ENCODE measurements at regions not wholly inside any gene's neighbourhood (a gene's known extent, or its start where the extent isn't known, plus 50 kb on each side); places are given as distances from the start of the nearest gene placed in this dataset.

- no peak for DNase-seq
Observed at GRCh38 chr5:133905424-133905823, 63.0 kb downstream of the C5orf15 start.

DNA sequence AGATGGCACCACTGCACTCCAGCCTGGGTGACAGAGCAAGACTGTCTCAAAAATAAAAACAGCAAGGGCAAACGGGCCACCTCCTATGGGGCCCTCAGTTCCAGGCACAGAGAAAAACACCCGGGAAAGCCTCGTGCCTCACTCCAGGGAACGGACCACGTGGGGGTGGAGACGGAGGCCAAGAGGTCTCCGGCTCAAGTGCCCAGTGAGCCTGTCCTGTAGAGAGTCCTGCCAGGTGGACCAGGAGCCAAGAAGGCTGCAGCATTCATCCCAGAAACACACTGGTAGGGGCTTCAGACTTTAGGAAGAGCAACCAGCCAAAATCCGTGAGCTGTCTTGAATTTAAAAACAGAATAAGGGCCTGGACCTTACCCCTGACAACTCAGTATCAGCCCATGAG lies 63.8 kb downstream of the C5orf15 start:
- DNase-seq: no peak

DNA sequence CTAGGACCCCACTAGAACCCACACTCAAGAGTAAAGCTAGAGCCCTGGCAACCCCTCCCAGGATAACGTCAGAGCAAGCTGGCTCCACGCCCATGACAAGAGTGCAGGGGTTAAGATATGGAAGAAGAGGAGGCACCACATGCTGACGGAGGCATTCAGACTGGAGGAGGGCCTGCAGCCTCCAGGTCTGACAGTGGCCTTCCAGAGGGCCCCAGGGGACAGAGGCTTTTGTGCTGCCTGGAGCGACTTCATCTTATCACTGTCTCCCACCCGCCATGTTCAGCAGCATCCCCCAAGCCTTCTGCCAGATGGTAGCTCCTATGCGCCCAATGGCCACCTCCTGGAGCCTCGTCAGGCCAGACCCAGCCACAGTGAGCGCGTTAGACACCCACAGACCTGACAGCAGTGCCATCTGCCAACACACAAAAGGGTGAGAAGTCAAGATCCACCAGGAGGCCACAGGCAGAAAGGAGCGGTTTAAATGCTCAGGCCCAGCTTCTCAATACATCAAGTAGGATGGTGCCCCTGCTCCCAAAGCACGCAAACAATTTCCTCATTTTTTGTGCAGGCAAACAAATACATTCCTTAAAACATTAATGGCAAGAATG lies 65.8 kb downstream of the C5orf15 start:
- DNase-seq: no peak

DNA sequence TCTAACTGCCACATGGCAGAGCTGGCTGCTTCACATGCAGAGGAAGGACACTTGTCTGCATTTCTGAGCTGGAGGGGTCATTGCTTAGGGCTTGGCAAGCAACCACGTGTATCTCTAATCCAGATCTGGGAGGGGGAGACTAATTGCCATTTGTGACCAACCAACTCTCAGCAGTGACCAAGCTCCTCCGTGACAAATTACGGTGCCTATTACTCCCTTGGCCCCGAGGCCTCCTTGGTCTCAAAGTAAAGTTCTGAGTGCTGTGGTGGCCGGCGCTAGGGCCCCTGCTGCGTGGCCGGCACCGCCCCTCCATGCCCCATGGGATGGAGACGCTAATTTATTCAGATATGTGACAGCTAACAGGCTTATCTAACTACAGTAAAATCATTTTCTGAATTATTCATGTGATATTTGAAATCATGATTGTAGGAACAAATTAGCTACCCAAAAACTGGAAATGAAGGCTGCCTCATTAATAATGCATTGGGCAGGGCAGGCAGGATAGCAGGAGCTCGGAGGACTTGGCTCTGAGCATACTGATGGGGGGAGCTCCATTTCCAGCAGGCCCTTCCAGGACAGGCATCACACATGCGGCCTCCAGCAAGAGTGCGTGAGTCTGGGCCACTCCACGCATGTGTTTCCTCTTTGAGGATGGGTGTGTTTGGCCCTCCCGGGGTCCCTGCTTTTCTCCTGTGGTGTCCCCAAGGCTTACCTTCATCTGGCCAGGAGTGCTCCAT lies 67.7 kb downstream of the C5orf15 start:
- DNase-seq: no peak

- no peak for DNase-seq
Observed at GRCh38 chr5:133899506-133899905, 68.9 kb downstream of the C5orf15 start.

- DNase-seq: no peak
Observed at GRCh38 chr5:133898440-133898839, 70.0 kb downstream of the C5orf15 start.

DNA sequence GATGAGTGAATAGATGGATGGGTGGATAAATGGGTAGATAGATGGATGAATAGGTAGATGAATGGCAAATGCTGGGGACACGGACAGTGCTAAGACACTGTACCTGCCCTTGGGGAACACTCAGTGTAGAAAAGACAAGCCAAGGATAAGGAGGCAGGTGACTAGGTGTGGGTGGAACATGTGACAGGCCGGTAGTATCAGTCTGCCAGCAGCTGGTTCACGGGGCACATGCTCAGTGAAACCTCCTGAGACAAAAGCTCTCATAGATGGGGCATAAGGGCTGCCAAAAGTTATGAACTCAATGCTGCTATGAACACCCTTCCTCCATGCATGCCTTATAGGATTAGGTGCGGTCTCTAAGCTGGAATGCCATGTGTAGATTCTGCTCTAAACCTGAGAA lies 71.0 kb downstream of the C5orf15 start:
- no peak for DNase-seq

GRCh38 chr5:133896873-133897272 lies 71.6 kb downstream of the C5orf15 start:
- DNase-seq: no peak

DNA sequence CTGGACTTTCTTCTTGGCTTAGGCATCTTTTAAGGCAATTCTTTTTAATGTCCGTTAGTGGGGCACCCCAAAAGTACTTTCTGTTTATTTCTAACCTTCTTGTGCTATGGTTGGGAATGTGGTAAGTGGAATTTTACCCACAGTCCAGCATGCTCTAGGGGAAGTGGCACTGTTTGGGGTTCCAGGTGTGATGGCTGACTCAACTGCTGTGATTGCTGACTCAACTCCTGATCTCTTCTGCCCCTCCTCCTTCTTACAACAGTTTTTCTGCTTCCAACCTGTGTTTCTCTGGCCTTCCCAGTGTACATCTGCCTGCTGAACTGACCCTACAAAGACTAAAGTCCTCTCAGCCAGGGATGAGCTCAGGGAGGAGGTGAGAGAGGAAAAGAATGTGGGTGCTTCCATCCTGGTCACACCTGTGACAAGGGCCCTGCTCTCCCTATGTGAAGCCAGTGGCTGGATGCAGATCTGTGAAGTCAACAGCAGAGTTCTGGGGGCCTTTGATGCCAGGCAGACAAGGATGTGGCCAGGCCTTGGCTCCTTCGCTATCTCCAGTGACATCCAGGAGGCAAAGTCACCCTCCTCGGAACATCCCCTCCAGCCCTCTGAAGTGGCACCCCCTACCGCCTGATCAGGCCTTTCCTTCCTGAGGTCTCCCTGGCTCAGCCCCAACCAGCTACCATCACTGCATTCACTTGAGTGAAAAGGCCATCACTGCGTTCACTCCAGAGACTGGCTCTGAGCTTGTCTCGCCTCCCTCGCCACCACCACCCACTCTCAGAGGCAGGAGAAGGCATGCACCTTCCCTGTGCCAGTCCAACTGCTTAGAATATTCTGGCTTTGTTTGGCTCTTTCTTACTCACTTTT lies 72.2 kb downstream of the C5orf15 start:
- no peak for DNase-seq

DNA sequence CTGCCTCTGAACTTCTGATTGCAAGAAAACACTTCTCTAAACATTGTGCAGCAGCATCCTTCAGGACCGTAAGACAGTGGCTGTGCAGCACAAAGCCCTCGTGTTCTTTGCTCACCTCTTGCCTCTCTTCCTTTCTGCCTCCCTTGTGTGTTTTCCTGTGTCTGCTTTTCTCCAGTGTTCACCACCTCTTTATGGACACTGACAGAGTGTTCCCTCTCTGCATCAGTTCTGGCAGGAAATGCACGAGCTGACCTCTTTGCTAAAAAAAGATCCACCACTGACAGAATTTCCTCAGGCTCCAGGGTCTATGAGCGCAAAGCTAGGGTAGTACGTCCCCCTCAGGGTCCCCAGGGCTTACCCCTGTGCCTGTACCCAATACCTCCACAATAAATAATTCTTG lies 74.3 kb downstream of the C5orf15 start:
- DNase-seq: no peak

- no peak for DNase-seq
Observed at GRCh38 chr5:133892774-133893173, 75.7 kb downstream of the C5orf15 start.

DNA sequence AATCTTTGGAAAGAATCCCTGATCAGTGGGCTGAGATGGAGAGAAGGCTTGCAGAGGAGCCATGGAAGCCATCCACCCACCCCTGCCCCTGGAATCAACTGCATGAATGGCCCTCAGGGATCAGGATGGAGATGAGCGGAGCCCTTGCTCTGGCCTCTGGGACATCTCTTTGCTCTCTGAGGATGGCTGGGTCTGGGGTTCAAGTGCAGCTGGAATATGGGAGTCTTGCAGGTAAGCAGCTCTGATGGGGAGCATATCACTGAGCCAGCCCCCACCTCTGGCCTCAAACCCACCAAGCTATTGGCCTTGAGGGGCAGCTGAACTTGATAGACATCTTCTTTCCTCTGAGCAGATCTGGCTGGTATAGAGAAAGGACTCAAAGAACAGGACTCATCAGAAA lies 76.1 kb downstream of the C5orf15 start:
- no peak for DNase-seq

DNA sequence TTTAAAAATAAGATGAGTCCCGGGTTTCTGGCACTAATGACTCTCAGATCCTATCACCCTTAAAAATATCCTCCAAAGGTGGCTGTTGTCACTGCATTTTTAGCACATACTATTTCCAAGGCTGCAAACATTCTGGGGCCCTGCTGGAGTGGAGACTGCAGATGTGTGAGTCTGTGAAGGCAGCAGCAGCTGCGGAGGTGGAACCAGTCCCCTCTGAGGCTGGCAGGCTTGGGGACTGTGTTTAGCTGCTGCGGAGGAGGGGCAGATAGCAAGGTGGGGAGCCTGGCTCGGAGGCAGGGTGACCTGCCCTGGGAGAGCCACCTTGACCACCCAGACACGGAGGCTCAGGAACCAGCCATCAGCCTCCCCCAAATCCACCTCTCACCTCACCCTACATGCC lies 77.0 kb downstream of the C5orf15 start:
- no peak for DNase-seq

DNA sequence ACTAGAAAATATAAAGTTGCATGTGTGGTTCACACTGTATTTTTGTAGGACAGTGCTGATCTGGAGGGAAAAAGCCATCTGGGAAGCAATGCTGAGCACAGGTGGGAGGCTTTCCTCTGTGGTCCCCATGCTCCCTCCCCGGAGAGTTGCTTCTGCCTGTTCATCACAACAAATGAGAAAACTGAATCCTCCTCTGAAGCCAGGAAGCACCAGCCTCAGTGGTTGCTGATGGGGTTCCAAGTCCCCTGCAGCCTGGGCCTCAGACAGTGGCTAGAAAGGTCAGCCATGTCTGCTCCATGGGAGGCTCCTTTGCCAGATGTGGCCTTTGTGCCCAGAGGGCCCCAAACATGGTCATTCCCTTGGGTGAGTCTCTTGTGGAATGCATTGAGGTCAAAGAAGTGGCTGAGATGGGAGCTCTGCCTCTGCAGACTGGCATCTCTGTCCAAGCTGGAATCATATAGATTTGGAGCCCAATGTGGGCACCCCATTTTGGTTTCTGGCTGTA lies 77.6 kb downstream of the C5orf15 start:
- DNase-seq: no peak

GRCh38 chr5:133890314-133890713 lies 78.1 kb downstream of the C5orf15 start:
- DNase-seq: no peak

DNA sequence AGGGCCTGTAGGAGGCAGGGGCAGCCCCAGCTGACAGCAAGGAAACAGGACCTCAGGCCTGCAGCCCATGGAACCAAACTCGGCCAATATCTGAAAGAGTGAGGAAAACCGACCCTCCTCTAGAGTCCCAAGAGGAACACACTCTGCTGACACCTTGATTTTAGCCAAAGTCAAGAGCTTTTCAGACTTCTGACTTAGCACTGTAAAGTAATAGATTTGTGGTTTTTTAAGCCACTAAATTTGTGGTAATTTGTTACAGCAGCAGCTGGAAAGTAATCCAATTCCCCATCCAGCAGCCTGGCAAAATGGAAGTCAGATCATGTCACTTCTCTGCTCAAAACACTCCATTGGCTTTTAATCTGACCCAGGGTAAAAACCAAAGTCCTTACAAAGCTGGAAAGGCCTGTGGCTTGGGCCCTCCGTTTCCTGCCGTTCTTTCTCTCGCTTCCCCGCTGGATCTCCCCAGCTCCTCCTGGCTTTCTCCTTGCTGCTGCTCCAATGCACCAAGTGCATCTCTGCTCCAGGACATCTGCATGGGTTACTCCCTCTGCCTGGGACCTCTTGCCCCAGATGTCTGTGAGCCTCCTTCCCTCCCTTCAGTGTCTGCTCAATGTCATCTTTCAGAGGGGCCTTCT lies 79.0 kb downstream of the C5orf15 start:
- no peak for DNase-seq

DNA sequence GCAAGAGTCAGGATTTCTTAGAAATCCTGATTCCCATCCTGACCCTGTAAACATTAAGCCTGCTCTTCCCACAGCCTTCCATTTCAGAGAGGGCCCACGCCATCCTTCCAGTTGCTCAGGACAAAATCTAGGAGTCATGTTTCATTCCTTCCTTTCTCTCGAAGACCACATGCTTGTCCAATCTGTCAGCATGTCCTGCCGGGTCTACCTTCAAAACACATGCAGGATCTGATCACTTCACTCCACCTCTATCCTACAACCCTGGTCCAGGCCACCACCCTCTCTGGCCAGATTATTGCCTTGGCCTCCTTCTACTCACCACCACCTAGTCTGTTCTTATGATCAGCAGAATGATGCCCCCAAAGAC lies 79.8 kb downstream of the C5orf15 start:
- no peak for DNase-seq

- DNase-seq: no peak
Observed at GRCh38 chr5:133885566-133885965, 82.9 kb downstream of the C5orf15 start.

- no peak for DNase-seq
Observed at GRCh38 chr5:133884569-133885311, 83.7 kb downstream of the C5orf15 start.

DNA sequence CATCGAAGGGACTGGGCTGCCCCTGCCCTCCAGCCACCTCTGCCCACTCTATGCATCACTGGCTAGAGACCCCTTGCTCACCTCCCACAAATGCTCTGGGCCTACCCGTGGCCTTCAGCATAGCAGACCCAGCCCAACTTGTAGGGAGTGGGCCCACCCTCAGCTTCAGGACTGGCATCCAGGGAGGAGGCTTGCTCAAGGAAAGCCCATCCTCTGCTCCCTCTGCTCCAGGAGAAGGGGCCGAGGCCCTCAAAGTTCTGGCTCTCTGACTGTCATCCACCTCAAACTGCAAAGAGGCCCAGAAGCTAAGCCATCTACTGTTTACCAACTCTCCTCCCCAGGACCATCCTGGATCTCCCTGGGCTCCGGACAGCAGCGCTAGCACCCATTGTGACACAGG lies 84.5 kb downstream of the C5orf15 start:
- DNase-seq: no peak

- DNase-seq: no peak
Observed at GRCh38 chr5:133882846-133883245, 85.6 kb downstream of the C5orf15 start.

- no peak for DNase-seq
Observed at GRCh38 chr5:133882389-133882695, 86.1 kb downstream of the C5orf15 start.

Data from CD4-positive, alpha-beta T cell treated with Interleukin-4 for 4 hours (primary cell).